A673 (cell line): ENCODE measurements at regions not wholly inside any gene's neighbourhood (a gene's known extent, or its start where the extent isn't known, plus 50 kb on each side); places are given as distances from the start of the nearest gene placed in this dataset.

Source experiments
- BruUV-seq: library from RNA; stranded (reverse); fragments of 400-500 nt; replicated peaks from 2 replicates; lab custom pipeline; 2021; lab: Mats Ljungman, UMichigan
- CTCF ChIA-PET: fragments of 300-600 bp; sonication (Branson Sonifier 250); formaldehyde crosslinking; loops from one replicate; lab custom pipeline; 2022; ENCODE audit warnings: antibody characterized with exemption; lab: Charles Lee
- POLR2A ChIA-PET: fragments of 300-600 bp; sonication (Branson Sonifier 250); formaldehyde crosslinking; loops from one replicate; lab custom pipeline; 2022; ENCODE audit warnings: antibody characterized with exemption; ENCODE audit not compliant: low non-redundant PET; lab: Charles Lee
- DNase-seq: peaks from one replicate; pipeline ENCODE4 v3.0.0-alpha.2; 2015; ENCODE audit warnings: low spot score
- H3K27ac ChIP-seq: fragments of 200-600 bp; sonication (generic); 2 replicates; pipeline ENCODE4 v1.5.1; 2016; ENCODE audit warnings: mixed run types, low read depth, mild to moderate bottlenecking, mixed read lengths, antibody characterized with exemption, low read length; ENCODE audit not compliant: poor library complexity, severe bottlenecking
- H3K27me3 ChIP-seq: fragments of 200-600 bp; sonication (generic); replicated peaks from 2 replicates; pipeline ENCODE4 v1.6.1; 2017; ENCODE audit warnings: mixed run types, low read depth, mild to moderate bottlenecking, mixed read lengths, antibody characterized with exemption, low read length; ENCODE audit not compliant: insufficient read depth, poor library complexity
- H3K36me3 ChIP-seq: fragments of 200-600 bp; sonication (generic); 2 replicates; pipeline ENCODE4 v1.6.1; 2016; ENCODE audit warnings: mixed run types, mild to moderate bottlenecking, mixed read lengths, antibody characterized with exemption, low read length; ENCODE audit not compliant: insufficient read depth, poor library complexity, severe bottlenecking
- H3K4me1 ChIP-seq: fragments of 200-600 bp; sonication (generic); 2 replicates; pipeline ENCODE4 v1.6.1; 2017; ENCODE audit warnings: mixed run types, mild to moderate bottlenecking, mixed read lengths, antibody characterized with exemption, low read length; ENCODE audit not compliant: insufficient read depth, poor library complexity, severe bottlenecking
- H3K4me3 ChIP-seq: fragments of 200-600 bp; sonication (generic); 2 replicates; pipeline ENCODE4 v1.5.1; 2016; ENCODE audit warnings: low read depth, mixed run types, mild to moderate bottlenecking, mixed read lengths, low read length; ENCODE audit not compliant: poor library complexity, severe bottlenecking
- H3K9me3 ChIP-seq: fragments of 200-600 bp; sonication (generic); 2 replicates; pipeline ENCODE4 v1.6.1; 2016; ENCODE audit warnings: mixed run types, low read depth, mild to moderate bottlenecking, mixed read lengths, antibody characterized with exemption, low read length; ENCODE audit not compliant: poor library complexity, severe bottlenecking
- CTCF ChIP-seq: fragments of 300-800, 200-600 bp; sonication (generic); conservative IDR thresholded peaks from 2 replicates; pipeline ENCODE4 v1.5.1; 2017; ENCODE audit warnings: low read depth, mild to moderate bottlenecking, antibody characterized with exemption, low read length, moderate library complexity, mixed read lengths
- EZH2 ChIP-seq: fragments of 200-600 bp; sonication (generic); IDR thresholded peaks from 2 replicates; pipeline ENCODE4 v1.6.1; 2017; ENCODE audit warnings: borderline replicate concordance, low read depth, mild to moderate bottlenecking, mixed read lengths, antibody characterized with exemption, low read length; ENCODE audit not compliant: poor library complexity, severe bottlenecking
- intact Hi-C: fragments of 100-400 bp; cut with micrococcal nuclease; formaldehyde crosslinking; loops from one replicate; pipeline ENCODE4 v1.10.0; 2022; ENCODE audit not compliant: unreplicated experiment

GRCh38 chr5:3311433-3311832 is 284.2 kb upstream of the IRX1 start:
- no peaks in the 10 kb centered on the region for H3K4me1 ChIP-seq

GRCh38 chr5:3310541-3311261 is 284.9 kb upstream of the IRX1 start:
- CTCF ChIA-PET = no interaction called here
- no peak overlapping the region for H3K27ac ChIP-seq
- no peak overlapping the region for H3K4me3 ChIP-seq
- TF ChIP-seq CTCF = no peak
- TF ChIP-seq EZH2 = no peak
- intact Hi-C loops = no loop called here
- H3K27me3 ChIP-seq = no peaks in the 10 kb centered on the region
- BruUV-seq = no TSS peak
- POLR2A ChIA-PET = no interaction called here
- DNase-seq = no peak
- peaks cover 24% of the 10 kb centered on the region for H3K9me3 ChIP-seq
- no peaks in the 10 kb centered on the region for H3K4me1 ChIP-seq
- H3K36me3 ChIP-seq = no peaks in the 10 kb centered on the region

More at GRCh38 chr5:3311433-3311832, 284.2 kb upstream of the IRX1 start:
- POLR2A ChIA-PET = no interaction called here
- no peak for DNase-seq
- CTCF ChIA-PET = no interaction called here
- no peak overlapping the region for H3K27ac ChIP-seq
- H3K36me3 ChIP-seq = no peaks in the 10 kb centered on the region
- H3K9me3 ChIP-seq = peaks cover 26% of the 10 kb centered on the region
- TF ChIP-seq EZH2 = no peak
- no peak for TF ChIP-seq CTCF
- H3K27me3 ChIP-seq = no peaks in the 10 kb centered on the region
- intact Hi-C loops = no loop called here
- H3K4me3 ChIP-seq = no peak overlapping the region
- no TSS peak for BruUV-seq

- H3K27ac ChIP-seq = no peak overlapping the region
- no peak overlapping the region for H3K4me3 ChIP-seq
Measured at GRCh38 chr5:3309538-3309937, 286.1 kb upstream of the IRX1 start.

More at GRCh38 chr5:3309538-3309937, 286.1 kb upstream of the IRX1 start:
- Histone ChIP-seq H3K27me3 (no peaks in the 10 kb centered on the region), H3K4me1 (no peaks in the 10 kb centered on the region), H3K9me3 (peaks cover 28% of the 10 kb centered on the region), H3K36me3 (no peaks in the 10 kb centered on the region)
- no TSS peak for BruUV-seq
- ChIA-PET POLR2A (no interaction called here), CTCF (no interaction called here)
- TF ChIP-seq EZH2 (no peak), CTCF (no peak)
- intact Hi-C loops = no loop called here
- DNase-seq = no peak
